ENCODE measurements at regions not wholly inside any gene's neighbourhood (a gene's known extent, or its start where the extent isn't known, plus 50 kb on each side); places are given as distances from the start of the nearest gene placed in this dataset.
"Not testable (repeated sequence)": the region's sequence is repeated elsewhere in the genome, so short reads cannot be mapped to it uniquely, and the experiment has no call there.

DNA sequence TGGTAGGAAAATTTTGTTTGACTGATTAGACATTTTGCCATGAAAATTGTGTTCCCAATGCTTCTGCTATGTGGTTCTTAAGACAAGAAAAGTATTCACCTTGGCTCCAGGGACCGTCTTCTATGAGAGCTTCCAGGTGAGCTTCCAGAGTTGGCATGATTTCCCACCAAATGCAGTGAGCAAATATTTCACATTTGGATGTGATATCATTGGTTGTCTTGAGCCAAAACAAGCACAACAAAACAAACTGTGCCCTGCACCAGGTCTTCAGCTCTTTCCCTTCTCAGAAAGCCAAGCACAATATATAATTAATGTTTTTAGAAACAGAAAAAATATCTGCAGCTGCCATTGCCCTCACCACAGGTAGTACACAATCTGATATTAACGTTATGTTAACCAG lies 1009.0 kb downstream of the PLA2G4A start:
- FAIRE-seq (no peak), DNase-seq (ENCODE audit: insufficient read length) (no peak)
- TF ChIP-seq TAF1 (IDR thresholded peaks at IDR 0.05; ENCODE audit: borderline replicate concordance, low read depth, low read length): no peak
- TF ChIP-seq POLR2A (IDR thresholded peaks at IDR 0.05; ENCODE audit: low read depth, low read length): no peak
- TF ChIP-seq POLR2AphosphoS5 (IDR thresholded peaks at IDR 0.05; ENCODE audit: low read depth, low read length): no peak

DNA sequence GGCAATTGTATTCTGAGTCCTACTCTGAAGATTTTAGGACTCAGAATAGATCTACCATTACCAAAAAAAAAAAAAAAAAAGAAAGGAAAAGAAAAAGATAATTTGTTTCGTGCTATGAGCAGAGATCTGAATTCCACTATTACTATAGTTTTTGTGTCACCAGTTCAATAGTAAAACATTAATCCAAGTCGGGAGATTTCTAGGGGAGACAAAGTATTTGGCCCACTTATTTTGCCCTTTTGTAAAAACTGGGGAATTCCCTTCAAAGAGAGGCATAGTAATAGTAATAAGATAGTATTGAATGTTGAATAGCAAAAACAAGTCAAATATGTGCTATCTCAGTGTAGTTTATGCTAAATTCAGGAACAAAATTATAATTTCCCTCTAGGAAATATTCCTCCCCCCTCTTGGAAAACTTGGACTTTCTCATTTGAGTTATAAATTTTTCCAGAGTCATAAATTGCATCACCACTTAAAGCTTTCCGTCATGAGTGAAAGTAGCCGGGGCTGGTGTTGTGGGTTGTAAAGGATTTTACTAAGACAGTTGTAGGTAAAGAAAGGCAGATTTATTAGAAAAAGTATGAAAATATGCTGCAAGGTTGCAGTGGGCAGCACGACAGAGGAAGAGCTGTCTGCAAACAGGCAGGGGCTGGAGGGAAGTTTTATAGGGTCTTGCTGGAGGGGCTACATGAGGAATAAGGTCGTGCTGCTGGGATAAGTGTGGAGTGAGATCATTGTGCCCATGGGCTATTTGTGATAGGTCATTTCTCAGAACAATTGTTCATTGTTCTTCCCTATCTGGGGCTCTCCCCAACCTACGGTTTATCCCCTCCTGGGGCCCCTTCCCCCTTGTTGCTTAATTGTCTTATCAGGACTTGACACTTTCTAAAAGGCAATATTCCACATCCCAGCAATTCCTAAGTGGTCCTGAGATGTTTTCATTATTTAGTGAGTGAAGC lies 1009.9 kb downstream of the PLA2G4A start:
- DNase-seq (ENCODE audit: insufficient read length) (no peak), FAIRE-seq (no peak)
- TF ChIP-seq POLR2AphosphoS5 (IDR thresholded peaks at IDR 0.05; ENCODE audit: low read depth, low read length) (no peak), POLR2A (IDR thresholded peaks at IDR 0.05; ENCODE audit: low read depth, low read length) (no peak), TAF1 (IDR thresholded peaks at IDR 0.05; ENCODE audit: borderline replicate concordance, low read depth, low read length) (no peak)

DNA sequence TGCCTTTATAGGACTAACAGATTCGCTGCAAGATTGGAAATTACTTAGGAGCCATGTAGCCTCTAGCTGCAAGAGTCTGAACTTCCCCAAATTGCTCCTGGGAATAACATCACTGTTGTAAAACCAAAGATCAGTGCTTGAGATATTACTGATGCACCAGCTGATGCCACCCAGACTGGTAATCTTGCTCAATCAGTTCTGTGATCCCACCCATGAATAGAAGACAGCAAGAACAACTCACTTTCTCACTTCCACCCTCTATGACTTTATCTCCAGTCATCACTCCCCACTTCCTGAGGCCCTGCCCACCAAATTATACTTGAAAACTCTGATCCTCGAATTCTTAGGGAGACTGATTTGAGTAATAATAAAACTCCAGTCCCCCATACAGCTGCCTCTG lies 1011.1 kb downstream of the PLA2G4A start:
- DNase-seq (ENCODE audit: insufficient read length): no peak
- no peak for TF ChIP-seq POLR2A (IDR thresholded peaks at IDR 0.05; ENCODE audit: low read depth, low read length)
- no peak for TF ChIP-seq TAF1 (IDR thresholded peaks at IDR 0.05; ENCODE audit: borderline replicate concordance, low read depth, low read length)
- TF ChIP-seq POLR2AphosphoS5 (IDR thresholded peaks at IDR 0.05; ENCODE audit: low read depth, low read length): no peak
- no peak for FAIRE-seq

DNA sequence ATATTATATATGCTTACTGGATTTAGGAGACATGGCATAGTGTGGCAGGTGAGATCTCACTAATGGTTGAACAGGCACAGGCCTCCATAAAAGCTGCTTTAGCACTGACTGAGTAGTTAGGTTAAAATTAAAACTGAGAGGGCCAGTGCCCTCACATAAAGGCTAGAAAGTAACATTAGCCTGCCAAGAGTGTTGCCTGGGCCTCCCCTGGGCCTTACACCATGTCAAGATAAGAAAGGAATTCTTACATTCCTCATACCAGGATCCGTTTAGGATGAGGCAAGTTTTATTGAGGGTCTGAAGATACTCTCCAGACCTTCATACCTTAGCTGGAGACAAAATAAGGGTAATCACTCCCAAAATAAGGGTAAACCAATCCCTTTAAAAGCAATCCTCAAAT lies 1011.8 kb downstream of the PLA2G4A start:
- FAIRE-seq (no peak), DNase-seq (ENCODE audit: insufficient read length) (no peak)
- no peak for TF ChIP-seq POLR2AphosphoS5 (IDR thresholded peaks at IDR 0.05; ENCODE audit: low read depth, low read length)
- no peak for TF ChIP-seq POLR2A (IDR thresholded peaks at IDR 0.05; ENCODE audit: low read depth, low read length)
- no peak for TF ChIP-seq TAF1 (IDR thresholded peaks at IDR 0.05; ENCODE audit: borderline replicate concordance, low read depth, low read length)

DNA sequence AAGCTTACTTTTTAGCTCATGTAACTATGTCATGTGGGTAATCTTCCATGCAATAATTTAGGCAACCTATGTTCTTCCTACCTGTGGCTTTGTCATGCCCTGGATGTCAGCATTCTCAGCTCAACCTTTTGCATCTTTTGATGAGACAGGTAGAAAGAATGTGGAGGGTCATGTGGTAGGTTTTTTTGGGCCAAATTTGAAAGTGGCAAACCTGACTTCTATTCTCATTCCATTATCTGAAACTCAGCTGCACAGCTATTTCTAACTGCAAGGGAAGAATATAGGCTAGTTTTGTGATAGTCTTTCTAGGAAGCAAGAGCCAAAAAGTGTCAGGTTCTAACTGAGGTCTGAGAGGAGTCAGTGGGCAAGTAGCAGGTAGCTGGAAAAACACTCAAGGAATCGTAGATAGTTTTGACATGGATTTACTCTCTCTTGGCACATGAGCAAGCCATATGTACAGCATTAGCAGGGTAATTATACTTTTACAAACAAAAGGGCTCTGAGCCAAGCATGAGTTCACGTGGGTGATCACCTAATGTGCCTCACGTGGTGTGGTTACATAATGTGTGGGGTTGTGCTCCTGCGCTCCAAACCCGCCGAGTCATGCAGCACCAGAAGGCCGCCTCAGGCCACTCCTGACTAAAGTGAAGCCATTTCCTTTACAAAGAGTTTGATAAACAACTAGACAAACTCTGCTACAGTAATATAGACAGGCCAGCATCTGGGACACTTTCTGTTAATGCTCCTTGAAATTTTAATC lies 1013.8 kb downstream of the PLA2G4A start:
- FAIRE-seq (no peak), DNase-seq (ENCODE audit: insufficient read length) (no peak)
- no peak for TF ChIP-seq TAF1 (IDR thresholded peaks at IDR 0.05; ENCODE audit: borderline replicate concordance, low read depth, low read length)
- TF ChIP-seq POLR2AphosphoS5 (IDR thresholded peaks at IDR 0.05; ENCODE audit: low read depth, low read length): no peak
- TF ChIP-seq POLR2A (IDR thresholded peaks at IDR 0.05; ENCODE audit: low read depth, low read length): no peak

DNA sequence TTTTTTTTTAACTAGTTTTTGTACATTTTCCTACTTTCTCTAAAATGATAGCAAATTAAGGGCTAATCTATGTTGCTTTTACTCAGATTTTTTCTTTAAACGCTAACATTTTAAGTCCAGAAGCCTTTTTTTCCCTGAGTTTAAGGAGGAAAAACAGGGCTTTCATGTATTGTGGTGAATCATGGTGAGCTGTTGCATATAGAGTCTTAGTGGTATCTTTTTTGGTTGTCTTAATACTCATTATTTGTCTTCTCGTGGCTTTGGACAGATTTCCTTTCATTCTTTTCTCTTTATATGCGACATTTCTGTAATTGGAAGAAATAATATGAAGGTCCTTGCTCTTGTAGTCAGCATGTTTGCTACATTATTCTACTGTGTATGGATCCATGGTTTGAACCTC lies 1015.6 kb downstream of the PLA2G4A start:
- TF ChIP-seq TAF1 (IDR thresholded peaks at IDR 0.05; ENCODE audit: borderline replicate concordance, low read depth, low read length) (no peak), POLR2A (IDR thresholded peaks at IDR 0.05; ENCODE audit: low read depth, low read length) (no peak)
- no peak for FAIRE-seq
- no peak for DNase-seq (ENCODE audit: insufficient read length)

DNA sequence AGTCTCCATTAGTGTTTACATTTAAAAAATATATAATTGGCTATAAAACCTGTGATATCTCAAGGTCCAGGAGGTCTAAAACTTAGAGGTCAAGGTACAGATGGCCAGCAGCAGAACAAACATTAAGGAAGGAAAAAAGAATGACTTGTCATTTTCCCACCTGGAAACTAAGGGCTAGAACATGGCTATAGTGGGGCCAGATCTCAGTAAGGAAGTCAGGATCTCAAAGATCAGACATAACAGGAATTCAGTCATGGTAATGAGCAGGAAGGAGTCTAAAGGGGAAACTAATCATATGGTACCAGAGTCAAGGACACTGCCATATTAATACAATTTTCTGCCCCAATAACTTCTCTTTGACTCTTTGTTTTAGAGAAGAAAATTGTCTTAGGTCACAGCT lies 1018.8 kb downstream of the PLA2G4A start:
- no peak for DNase-seq (ENCODE audit: insufficient read length)
- TF ChIP-seq POLR2A (IDR thresholded peaks at IDR 0.05; ENCODE audit: low read depth, low read length) (no peak), POLR2AphosphoS5 (IDR thresholded peaks at IDR 0.05; ENCODE audit: low read depth, low read length) (no peak)
- no peak for FAIRE-seq

DNA sequence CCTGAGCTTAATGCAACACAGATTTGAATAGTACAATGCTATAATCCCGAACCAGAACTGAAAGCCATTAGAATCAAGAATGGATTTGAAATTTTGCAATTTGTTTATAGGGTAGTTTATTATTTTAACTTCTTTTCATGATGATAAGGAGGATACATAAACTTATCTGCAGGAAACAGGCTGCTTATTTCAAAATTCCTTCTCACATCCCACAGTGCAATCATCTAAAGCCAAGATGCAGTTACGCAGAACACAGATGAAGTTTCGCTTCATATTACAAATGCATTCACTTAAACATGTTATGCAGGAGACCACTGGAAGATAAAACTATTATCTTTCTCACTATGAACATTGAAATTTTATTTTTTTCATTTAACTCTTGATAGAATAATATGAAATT lies 1019.6 kb downstream of the PLA2G4A start:
- TF ChIP-seq POLR2AphosphoS5 (IDR thresholded peaks at IDR 0.05; ENCODE audit: low read depth, low read length) (no peak), TAF1 (IDR thresholded peaks at IDR 0.05; ENCODE audit: borderline replicate concordance, low read depth, low read length) (no peak), POLR2A (IDR thresholded peaks at IDR 0.05; ENCODE audit: low read depth, low read length) (no peak)
- FAIRE-seq: no peak

DNA sequence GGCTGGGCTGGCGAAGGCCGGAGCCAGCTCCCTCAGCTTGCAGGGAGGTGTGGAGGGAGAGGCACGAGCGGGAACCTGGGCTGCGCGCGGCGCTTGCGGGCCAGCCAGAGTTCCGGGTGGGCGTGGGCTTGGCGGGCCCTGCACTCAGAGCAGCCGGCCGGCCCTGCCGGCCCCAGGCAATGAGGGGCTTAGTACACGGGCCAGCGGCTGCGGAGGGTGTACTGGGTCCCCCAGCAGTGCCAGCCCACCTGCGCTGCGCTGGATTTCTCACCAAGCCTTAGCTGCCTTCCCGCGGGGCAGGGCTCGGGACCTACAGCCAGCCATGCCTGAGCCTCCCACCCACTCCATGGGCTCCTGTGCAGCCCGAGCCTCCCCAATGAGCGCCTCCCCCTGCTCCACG lies 1021.4 kb downstream of the PLA2G4A start:
- not testable (repeated sequence) for FAIRE-seq; DNase-seq (ENCODE audit: insufficient read length)

More for the DNA sequence above, 1019.6 kb downstream of the PLA2G4A start:
- DNase-seq (ENCODE audit: insufficient read length): no peak

DNA sequence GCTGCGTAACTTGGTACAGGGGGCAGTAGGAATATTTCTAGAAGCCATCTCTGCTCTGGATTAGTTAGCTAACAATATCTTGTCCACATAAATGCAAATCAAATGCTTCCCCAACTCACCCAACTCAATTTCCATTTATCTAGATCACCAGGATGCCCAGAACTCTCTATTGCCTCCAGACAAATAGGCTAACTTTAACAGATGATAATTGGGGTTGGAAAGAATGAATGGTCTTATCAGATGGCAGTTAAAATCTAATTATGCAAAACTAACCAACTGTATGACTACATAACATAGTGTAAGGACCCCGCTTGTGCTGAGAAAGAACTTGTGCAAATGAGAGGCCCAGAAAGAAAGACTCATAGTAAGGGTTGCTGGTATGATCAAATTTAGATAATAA lies 1024.8 kb downstream of the PLA2G4A start:
- no peak for DNase-seq (ENCODE audit: insufficient read length)
- TF ChIP-seq POLR2AphosphoS5 (IDR thresholded peaks at IDR 0.05; ENCODE audit: low read depth, low read length) (no peak), TAF1 (IDR thresholded peaks at IDR 0.05; ENCODE audit: borderline replicate concordance, low read depth, low read length) (no peak), POLR2A (IDR thresholded peaks at IDR 0.05; ENCODE audit: low read depth, low read length) (no peak)
- FAIRE-seq: no peak

DNA sequence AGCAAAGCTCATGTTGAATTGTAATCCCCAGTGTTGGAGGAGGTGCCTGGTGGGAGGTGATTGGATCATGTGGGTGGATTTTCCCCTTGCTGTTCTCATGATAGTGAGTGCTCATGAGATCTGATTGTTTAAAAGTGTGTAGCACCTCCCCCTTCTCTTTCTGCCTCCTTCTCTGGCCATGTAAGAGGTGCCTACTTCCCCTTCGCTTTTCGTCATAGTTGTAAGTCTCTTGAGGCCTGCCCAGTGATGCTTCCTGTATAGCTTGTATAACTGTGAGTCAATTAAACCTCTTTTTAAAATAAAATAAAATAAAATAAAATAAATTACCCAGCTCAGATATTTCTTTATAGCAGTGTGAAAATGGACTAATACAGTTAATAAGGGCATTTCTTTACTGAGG lies 1025.7 kb downstream of the PLA2G4A start:
- TF ChIP-seq POLR2AphosphoS5 (IDR thresholded peaks at IDR 0.05; ENCODE audit: low read depth, low read length) (no peak), TAF1 (IDR thresholded peaks at IDR 0.05; ENCODE audit: borderline replicate concordance, low read depth, low read length) (no peak), POLR2A (IDR thresholded peaks at IDR 0.05; ENCODE audit: low read depth, low read length) (no peak)
- DNase-seq (ENCODE audit: insufficient read length) (no peak), FAIRE-seq (no peak)

DNA sequence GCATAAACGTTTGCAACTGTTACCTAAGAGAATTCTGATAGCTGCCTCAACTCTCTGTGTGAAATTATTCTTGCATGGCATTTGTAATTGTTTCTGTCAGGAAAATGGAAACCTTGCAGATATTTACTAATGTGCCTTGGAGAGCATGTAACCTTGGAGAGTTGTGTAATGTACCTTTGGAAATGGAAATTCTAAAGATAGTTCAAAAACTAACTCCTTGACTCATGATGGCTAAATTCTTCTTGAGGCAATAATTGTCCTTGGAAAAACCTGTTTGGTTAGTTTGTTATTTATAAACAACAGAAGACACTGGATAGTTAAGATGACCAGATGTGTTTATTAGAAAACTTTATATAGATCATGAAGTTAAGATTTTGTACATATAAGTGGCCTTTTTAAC lies 1033.8 kb downstream of the PLA2G4A start:
- no peak for TF ChIP-seq TAF1 (IDR thresholded peaks at IDR 0.05; ENCODE audit: borderline replicate concordance, low read depth, low read length)
- no peak for TF ChIP-seq POLR2AphosphoS5 (IDR thresholded peaks at IDR 0.05; ENCODE audit: low read depth, low read length)
- TF ChIP-seq POLR2A (IDR thresholded peaks at IDR 0.05; ENCODE audit: low read depth, low read length): no peak
- DNase-seq (ENCODE audit: insufficient read length): no peak
- FAIRE-seq: no peak

Data from GM12892 (cell line).